Muscle of back (tissue), 3 donors: ENCODE measurements at regions not wholly inside any gene's neighbourhood (a gene's known extent, or its start where the extent isn't known, plus 50 kb on each side); places are given as distances from the start of the nearest gene placed in this dataset.

Experiments used
- DNase-seq, 3 donors: peaks; one replicate each; pipeline versions ENCODE4 v3.0.0 to v3.0.0-alpha.2; 2013

DNA sequence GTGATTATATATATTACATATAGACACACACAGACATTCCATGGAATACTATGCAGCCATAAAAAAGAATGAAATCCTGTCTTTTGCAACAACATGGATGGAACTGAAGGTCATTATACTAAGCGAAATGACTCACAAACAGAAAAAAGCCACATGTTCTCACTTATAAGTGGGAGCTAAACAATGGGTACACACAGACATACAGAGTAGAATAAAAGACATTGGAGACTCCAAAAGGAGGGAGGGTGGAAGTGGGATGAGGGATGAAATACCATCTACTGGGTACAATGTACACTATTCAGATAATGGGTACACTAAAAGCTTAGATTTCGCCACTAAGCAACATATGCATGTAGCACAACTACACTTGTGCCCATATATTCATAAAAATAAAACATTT, 170.0 kb upstream of the RGMB start:
- DNase-seq: no peak

DNA sequence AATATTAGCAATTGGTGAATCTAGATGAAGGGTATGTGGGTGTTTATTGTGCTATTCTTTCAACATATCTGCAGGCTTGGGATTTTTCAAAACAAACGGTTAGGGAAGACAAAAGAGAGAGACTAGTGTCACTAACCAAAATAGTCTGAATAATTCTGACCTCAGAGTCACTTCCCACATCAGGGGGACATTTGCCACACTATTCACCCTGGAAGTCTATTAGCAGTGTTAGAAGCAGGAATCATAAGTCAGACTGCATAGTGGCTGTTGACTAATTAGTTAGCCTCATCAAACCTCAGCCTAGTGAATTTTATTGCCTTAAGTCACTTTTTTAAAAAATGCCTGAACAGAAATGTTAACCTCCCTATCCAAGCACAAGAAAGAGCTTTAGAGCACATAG, 169.2 kb upstream of the RGMB start:
- DNase-seq: no peak

DNA sequence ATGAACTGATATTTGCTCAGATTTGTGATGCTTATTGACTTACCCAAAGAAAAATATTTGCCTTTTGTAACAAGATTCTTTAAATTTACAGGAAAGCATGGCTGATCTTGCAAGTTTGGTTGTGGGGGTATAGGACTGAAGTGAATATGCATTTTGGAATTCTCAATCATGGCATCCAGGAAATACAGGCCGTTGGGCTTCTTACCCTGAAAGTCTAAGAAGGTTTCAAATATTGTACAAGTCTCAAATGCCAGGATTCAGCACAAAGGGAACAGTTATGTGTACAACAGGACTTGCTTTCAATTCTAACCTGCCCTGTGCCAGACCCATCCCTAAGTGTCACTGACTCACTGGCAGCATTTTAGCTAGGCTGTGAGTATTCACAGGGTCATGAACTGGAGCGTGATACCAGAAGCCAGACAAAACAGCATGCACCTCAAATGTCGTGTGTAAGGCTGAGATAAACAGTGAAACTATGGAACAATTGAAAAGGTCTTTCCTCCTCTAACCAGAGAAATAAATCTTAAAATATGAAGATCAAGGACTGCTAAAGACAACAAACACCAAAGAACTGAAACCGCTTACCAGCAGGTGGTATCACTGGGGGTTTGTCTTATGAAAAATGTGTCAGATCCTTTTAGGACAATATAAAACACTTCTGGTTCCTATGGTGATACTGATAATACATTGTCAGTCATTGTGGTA, 168.6 kb upstream of the RGMB start:
- DNase-seq: no peak

DNA sequence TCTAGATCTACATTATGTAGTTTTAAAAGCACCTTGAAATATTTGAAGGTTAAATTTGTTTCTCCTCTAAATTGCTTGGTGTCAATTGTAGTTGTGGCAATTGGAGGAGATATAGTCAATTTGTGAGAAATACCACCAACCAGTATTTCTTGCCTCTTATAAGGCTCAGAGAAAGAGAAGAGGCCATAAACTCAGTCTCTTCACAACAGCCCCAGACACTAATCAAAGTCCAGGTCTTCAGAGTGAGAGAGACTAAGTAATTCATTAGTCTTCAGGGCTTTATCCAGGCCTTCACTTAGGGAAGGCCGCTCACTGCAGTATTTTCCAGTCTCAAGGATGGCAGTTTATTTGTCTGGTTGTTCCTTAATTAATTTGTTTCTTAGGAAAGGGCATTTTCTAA, 168.0 kb upstream of the RGMB start:
- DNase-seq: no peak

DNA sequence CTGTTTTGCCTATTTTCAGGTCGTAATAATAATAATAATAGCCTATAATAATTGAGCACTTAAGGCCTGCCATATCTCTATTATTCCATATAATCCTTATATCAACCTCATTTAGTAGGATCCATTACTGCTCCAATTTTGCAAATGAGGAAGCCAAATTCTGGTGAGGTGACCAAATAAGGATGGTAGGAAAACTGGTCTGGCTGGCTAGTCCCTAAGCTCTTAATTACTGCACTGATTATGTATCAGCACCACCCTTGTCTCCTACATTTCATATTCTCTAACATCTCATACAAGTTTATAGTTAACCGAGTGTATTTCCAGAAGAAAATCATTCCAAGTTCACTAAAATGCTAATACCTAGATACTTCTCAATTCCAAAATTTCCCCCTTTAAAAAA, 166.5 kb upstream of the RGMB start:
- no peak for DNase-seq

DNA sequence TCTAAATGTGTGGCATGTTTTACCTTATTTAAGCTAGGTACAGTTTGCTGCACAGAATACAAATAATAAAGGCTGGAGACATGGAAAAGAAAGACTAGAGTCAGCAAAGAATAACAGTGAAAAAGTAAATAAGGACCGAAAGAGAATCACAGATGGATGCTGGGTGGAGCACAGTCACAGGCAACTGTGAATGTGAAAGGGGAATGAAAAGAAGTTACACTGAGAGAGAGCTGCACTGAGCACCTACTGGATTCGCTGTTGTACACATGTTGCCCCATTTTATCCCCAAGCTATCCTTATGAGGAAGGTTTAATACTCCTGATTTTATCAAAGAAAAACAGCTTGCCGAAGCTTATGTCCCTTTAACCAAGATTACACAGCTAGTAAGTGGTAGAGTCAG, 165.4 kb upstream of the RGMB start:
- DNase-seq: no peak

DNA sequence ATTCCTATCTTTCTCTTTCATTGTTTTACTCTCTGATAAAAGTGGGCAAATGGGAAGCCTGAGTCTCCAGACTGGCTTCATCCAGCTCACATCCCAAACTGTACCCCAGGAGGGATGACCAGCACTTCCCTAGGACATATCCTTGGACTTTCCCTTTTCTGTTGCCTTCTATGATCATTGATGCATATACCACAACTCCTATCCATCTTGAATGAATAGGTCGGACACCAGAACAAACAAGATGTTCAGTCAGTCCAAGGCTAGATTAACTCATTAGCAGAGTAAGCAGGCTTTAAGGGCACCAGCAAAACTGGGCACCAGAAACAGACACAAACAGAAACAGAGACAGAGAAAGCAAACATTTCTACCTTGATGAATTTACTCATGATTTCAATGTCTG, 159.1 kb upstream of the RGMB start:
- DNase-seq: no peak

DNA sequence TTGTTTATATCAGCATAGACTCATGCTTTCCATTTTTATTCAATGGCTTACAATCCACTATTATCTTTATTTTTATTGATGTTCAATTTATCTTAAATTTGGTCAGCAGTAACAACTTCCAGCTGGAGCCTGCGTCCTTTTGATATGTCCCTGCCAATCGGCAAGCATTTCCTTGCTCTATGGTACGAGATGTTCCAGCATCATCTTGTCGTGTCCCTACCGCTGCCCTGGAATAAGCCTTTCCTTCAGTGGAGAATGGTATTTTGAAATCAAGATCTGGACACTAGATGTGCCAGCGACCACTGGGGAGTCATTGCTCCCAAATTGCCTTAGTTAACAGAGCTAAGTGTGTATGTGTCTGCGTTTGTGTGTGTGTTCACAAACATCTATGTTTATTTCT, 151.6 kb upstream of the RGMB start:
- DNase-seq: no peak

DNA sequence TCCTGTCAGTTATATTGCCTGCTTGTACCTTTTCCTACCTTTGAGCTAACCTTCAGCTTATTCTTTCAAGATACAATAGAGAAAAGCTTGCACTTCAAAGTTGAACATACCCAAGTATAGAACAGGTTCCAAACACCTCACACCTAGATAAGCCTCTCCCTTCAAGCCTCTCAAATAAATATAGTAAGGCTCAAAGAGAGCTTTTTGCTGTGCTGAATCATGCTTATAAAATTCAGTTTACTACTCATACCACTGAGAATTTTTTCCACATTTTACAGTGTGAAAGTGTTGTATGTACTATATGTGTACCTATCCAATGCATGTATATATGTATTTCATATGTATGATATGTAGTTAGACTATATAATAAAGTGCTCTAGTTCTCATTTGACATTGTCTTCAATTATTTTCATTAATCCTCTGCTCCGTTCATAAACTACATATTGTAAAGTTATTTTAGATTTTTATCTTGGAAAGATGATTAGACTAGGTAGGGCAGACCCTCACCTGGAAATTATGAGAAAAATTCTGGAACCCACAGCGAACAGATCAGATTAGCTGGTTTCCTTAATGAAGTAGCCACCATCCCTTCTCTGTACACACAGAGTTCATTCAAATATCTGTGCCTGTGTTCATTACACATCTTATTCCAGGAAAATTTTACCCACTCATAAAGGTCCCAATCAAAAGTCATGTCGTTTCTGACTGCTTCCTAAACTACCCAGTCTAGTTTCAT, 149.2 kb upstream of the RGMB start:
- no peak for DNase-seq

DNA sequence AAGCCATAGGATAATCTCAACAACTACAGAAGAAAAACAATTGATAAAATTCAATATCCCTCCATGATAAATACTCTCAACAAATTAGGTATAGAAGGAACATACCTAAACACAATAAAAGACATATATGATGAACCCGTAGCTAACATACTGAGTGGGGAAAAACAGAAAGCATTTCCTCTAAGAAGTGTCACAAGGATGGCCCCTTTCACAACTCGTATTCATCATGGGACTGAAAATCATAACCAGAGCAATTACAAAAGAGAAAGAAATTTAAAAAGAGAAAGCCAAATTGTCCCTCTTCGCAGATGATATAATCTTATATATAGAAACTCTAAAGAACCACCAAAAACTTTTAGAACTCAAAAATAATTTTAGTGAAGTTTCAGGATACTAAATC, 146.3 kb upstream of the RGMB start:
- no peak for DNase-seq

DNA sequence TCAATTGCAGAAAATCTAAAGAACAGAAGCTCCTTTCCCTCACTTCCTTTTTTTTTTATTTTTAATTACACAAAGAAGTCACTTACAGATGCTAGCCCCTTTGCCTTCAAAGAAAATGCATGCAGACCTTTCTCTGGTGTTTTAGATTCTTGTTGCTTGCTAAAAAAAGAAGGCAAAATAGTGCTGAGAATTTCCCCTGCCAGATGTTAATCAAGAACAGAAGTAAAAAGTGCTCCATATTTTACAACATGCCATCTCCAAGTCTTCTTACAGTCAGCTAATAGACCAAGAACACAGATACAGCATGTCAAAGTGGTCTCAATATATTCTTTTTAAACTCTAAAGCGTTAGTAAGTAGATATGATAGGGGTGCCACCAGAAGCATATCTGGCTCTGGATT, 142.8 kb upstream of the RGMB start:
- no peak for DNase-seq

DNA sequence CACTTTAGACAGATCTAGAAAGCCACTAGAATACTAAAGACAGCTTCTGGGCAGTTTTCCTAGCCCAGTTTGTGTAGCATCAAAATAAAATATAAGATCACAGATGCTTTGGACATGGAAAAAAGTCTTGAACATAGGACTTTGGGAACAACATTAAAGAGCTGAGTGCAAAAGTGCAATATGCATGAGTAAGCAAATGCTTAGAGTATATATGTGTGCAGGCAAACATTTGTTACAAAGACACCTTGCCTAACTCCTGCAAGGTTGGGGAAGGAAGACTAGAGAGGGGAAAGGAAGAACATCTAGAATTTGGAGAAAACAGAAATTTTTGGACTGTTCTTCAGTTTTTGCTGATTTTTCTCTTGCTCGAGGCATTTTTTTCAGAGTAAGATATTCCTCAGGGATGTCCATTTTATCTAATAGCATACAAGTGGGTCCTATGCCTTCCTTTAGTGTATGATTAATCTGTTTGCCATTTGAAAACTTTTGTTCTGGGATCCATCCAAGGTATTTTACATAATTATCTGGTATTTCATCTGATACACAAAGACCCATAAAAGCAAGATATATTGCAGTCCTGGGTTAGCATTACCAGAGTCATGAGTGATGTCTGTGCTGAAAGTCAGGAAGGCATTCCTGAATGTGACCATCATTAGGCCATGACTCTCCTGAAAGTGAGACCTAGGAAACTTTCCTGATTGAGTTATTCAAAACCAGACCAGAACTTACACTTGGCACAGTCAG, 142.0 kb upstream of the RGMB start:
- DNase-seq: peak in 1 of 3 donors; percentile 92

DNA sequence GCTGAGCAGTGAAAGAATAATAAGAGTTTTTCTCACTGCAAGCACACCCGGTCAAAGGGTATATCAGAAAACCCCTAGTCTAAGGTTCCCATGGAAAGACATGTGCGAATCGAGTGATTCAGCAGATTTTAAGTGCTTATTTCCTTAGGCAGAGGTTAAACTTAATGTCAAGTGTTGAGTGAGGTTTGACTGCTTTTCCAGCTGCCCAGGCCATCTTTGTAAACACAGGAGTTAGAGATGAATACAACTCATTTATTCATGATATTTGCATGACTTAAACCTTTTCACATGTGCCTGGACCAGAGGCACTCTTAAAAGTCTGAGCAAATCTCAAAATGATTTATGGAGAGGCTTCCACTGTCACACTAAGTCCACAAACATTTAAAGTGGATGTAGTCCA, 137.8 kb upstream of the RGMB start:
- DNase-seq: no peak

DNA sequence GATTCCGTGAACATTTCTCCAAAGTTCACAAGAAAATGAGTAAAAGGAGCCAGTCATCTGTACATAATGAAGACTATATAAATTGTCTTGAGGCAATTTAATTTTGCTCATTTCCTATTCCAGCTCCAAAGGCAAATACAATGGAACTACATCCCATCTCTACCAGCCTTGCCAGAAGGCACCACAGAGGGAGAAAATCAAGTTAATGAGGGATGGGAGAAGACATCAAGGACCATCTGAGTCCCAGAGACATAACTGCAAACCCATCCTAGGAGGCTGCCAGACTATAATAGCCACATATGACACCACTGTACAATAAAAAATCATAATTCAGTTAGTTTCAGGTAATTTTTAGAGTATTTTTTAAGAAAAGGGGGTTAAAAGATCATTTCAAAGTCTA, 136.3 kb upstream of the RGMB start:
- DNase-seq: no peak

DNA sequence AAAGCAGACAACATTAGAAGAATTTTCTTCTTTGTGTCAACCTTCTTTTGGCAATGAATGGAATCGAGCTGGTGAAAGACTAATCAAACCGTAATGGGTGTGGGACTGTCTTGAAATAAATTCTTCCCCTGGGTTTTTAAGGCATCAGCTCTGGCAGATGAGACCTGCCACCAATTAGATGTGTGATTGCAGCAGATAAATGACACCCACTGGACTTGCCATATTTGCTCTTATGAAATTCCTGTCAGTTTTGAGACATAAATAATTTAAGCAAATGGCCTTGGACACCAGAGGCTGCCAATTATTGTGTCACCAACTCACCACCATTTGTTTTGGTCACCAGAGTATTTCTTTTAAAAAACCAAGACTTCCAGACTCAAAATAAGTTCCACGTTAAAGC, 135.9 kb upstream of the RGMB start:
- no peak for DNase-seq

DNA sequence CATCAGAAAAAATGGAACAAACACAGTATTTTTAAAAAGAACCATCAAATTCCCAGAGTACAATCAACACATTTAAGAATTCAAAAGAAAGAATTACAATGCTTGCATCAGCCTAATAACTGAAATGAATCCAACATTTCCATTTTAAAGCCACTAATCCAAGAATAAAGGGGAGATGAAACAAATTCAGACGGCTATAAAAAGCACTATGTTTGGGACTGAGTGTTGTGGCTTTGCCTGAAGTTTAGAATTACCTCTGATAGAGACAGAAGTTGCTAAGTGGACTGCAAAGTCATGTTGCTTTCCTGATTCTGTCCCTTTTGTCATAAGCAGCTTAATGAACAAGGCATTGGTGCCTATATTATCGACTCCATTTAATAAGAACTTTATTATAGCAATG, 135.4 kb upstream of the RGMB start:
- DNase-seq: peak in 1 of 3 donors; percentile 7

DNA sequence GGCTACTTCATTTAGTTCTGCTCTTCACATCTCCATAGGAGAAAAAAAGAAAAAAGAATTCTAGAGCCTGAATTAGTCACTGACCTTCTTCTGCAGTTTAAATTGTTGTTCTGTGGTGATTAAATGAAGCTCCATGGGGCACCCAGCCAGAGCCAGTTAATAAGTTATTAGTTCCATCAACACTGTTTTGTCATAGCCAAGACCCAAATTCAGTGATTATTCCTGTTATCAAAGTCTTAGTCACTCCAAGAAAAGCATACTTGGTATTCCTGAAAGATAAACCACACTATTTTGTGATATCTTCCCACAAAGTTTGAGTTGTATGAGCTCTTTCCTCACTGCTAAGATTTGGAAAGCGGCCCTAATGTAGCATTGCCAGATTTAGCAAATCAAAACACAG, 134.8 kb upstream of the RGMB start:
- DNase-seq: peak in 2 of 3 donors; percentile 20 to 83

DNA sequence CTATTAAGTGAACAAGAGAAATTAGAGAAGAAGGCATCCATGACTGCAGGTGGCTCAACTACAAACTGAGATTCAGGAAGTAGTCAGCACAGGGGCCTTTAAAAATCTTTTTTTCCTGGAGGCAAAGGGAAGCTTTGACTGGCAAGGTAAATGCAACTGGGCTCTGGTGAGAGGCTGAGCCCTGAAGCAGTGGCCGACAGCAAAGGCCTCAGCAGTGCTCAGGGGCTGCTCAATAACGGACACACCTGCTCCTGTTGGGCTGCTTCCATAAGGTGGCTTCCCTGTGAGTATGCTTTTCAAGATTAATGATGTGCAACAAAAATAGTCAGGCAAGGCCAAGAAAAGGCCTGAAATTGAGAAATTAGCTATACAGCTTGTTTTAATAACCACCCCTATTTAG, 134.2 kb upstream of the RGMB start:
- DNase-seq: peak in 1 of 3 donors; percentile 3

DNA sequence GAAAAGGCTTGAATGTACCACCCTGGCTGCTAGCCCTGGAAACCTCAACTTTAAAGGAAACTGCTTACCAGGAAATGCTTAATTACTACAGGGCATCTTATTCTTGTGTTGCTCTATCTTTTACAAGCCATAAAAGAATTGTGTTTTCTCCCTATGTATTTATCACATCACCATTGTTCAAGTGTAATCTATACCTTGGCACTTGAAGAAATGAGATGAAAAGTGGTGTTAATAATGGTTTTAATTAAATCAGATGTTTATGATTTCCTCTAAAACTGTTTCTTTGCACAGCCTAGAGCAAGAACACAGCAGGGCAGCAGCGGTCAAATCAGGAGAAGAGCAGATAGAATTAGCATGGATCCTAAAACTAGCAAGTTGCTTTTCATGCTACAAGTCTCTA, 131.8 kb upstream of the RGMB start:
- no peak for DNase-seq

DNA sequence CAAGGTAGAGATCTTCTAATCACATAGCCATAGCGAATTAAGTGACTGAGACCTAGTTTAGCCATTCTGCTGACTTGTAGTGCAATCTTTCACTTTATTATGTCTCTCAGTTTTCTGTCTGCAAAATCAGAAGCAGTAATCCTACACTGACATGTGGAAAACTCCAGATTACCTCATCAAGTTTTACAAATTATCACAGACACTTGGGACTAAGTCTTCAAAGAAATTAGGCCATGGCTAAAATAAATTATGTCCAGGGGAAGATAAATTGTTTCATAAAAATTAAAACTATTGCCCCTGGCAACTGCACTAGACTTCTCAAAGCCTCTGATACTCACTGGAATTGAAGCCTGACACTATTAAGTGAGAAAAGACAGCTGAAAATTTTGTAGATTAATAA, 129.9 kb upstream of the RGMB start:
- peak in 1 of 3 donors; percentile 5 for DNase-seq

DNA sequence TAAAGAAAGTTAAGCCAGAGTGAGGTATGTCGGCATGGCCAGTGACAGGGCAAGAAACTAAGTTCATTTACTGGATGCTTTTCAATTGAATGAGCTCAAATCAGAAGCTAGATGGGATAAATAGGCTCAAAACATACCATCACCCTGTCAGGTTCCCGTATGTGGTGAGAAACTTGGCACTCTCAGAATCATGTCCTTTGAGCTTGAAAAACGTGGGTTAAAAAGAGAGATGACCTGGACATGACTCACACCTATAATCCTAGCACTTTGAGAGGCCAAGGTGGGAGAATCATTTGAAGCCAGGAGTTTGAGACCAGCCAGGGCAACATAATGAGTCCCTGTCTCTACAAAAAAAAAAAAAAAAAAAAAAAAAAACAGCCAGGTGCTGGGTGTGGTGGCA, 121.7 kb upstream of the RGMB start:
- DNase-seq: no peak

DNA sequence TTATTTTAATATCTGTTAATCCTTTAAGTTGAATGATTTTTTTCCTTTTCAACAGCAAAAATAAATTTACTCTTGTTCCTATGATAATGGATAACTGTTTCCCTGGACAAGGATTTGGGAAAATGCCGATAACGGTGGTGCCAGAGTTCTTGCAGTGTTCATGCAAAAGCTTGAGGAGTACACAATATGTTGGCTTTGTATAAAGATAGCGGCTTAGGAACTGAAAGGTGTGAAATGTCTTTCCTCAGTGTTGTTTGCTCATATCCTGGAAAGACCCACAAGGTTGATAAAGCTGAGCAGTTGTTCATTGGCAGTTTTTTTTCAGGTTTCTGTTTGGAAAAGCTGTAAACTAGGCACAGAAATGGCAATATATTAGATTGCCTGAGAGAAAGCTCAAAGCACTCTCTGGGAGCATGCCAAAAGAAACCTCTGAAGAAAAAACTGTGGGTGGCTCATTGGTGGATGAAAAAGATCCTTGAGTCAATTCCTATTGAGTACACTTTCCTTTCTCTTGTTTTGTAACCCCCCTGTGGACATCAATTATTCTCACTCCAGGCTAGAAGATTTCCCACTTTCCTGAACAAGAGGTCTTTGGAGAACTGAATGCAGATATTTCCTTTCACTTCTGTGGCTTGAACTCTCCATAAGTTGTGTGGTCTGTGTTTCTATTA, 117.2 kb upstream of the RGMB start:
- DNase-seq: no peak

DNA sequence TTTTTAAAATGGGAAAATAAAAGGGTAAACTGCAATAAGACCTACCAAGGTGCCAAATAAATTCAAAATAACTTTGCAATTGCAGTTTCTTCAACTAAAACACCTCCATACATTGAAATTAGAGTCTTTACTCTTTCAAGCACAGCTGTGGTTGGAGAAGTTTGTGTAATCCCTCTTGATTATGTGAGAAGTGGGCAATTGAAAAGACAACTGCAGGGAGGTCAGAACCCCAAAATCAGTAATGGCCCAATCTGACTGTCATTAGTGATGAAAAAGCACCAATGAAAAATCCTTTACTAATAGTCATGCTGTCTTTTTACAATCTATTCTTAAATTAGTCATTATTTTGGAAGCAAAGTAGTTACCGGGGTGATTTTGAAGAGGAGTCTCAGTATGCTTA, 116.7 kb upstream of the RGMB start:
- DNase-seq: no peak
